Sigmoid colon (tissue), 6 donors: ENCODE measurements at regions not wholly inside any gene's neighbourhood (a gene's known extent, or its start where the extent isn't known, plus 50 kb on each side); places are given as distances from the start of the nearest gene placed in this dataset.

ENCODE experiments used
- DNase-seq: peaks from one replicate; pipeline ENCODE4 v3.0.0-alpha.2; 2019
- H3K27ac ChIP-seq, 4 donors: fragments of 200-600 bp; sonication (generic); one replicate each; pipeline ENCODE4 v1.5.1; 2016 to 2019; ENCODE audit warnings: mild to moderate bottlenecking in 1 of 4
- H3K27me3 ChIP-seq, 3 donors: fragments of 200-600 bp; sonication (generic); one replicate each; pipeline ENCODE4 v1.5.1; 2019; ENCODE audit warnings: mild to moderate bottlenecking in 1 of 3
- H3K36me3 ChIP-seq, 4 donors: fragments of 200-600 bp; sonication (generic); one replicate each; pipeline ENCODE4 v1.5.1; 2016 to 2019
- H3K4me1 ChIP-seq, 4 donors: fragments of 200-600 bp; sonication (generic); one replicate each; pipeline ENCODE4 v1.5.1; 2017 to 2019
- H3K4me3 ChIP-seq, 4 donors: fragments of 200-600 bp; sonication (generic); one replicate each; pipeline ENCODE4 v1.5.1; 2017 to 2019; ENCODE audit warnings: mild to moderate bottlenecking in 2 of 4, moderate library complexity in 1 of 4
- H3K9me3 ChIP-seq, 4 donors: fragments of 200-600 bp in 3 of 4; sonication (generic) in 3 of 4; one replicate each; pipeline versions ENCODE4 v1.5.1 to v1.6.1; 2013 to 2019
- EP300 ChIP-seq, 4 donors: sonication (generic); formaldehyde crosslinking; IDR thresholded peaks; one replicate each; pipeline ENCODE4 v1.6.1; 2017; ENCODE audit warnings: antibody characterized with exemption in 4 of 4
- POLR2A ChIP-seq, 2 donors: fragments of 450-650 bp; IDR thresholded peaks; one replicate each; pipeline ENCODE4 v1.6.1; 2016; ENCODE audit warnings: antibody characterized with exemption in 2 of 2, mild to moderate bottlenecking in 2 of 2, moderate library complexity in 2 of 2
- POLR2AphosphoS5 ChIP-seq, 4 donors: sonication (generic); formaldehyde crosslinking; IDR thresholded peaks; one replicate each; pipeline ENCODE4 v1.6.1; 2017; ENCODE audit warnings: antibody characterized with exemption in 4 of 4
- WGBS, 2 donors: extraction: QIAGEN DNeasy Blood & Tissue Kit; methylation state at CpG; one replicate each; pipeline ENCODE4 v1.1.7; 2013; 5-methylcytosine and 5-hydroxymethylcytosine counted together
- intact Hi-C: fragments of 100-400 bp; cut with DNase I; formaldehyde crosslinking; loops from one replicate; pipeline ENCODE4 v1.15.1; 2023
- TF ChIP-seq, protein P1 (sequence below), 4 experiments: fragments of 450-650 bp in 3 of 4; fragments of 200-600 bp in 1 of 4; IDR thresholded peaks; one replicate each; pipeline ENCODE4 v1.5.1; 2016 to 2019; ENCODE audit warnings: antibody characterized with exemption in 4 of 4, mild to moderate bottlenecking in 3 of 4, moderate library complexity in 2 of 4
- donor health status: healthy with polysubstance abuse.
- donor health status: healthy.

DNA sequence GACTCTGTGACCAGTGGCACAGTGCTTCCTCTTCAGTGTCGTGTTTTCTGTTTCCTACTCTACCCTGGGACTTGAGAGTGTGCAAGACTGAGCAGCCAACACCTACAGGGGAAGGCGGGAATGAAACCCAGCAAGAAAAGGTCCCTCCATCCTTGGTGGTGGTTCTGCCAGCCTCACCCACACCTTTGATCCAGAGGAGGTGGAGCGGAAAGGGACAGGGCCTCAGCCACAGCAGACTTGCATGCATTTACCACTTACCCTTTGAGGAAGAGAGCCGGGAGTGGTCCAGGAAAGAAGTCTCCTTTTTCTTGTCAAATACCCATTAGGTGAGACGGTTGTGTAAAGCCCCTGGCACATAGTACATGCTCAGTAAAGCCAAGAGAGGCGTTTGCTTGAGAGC, 164.8 kb upstream of the ZNF536 start:
- Histone ChIP-seq H3K27ac (no peak overlapping the region), H3K9me3 (peaks cover 0 to 4% (median 0%) of the 10 kb centered on the region in 4 donors), H3K4me1 (no peaks in the 10 kb centered on the region), H3K4me3 (no peak overlapping the region), H3K36me3 (no peaks in the 10 kb centered on the region), H3K27me3 (peaks cover 0 to 2% (median 0%) of the 10 kb centered on the region in 3 donors)
- DNase-seq, result no peak
- intact Hi-C loops, result no loop called here
- no peak for TF ChIP-seq EP300 (IDR thresholded peaks at IDR 0.05)
- TF ChIP-seq POLR2AphosphoS5 (IDR thresholded peaks at IDR 0.05), result no peak
- no peak for TF ChIP-seq POLR2A (IDR thresholded peaks at IDR 0.05)
- whole genome bisulfite sequencing, 2 donors, result 78 to 79% methylated on average over 6 of the region's 6 CpGs

DNA sequence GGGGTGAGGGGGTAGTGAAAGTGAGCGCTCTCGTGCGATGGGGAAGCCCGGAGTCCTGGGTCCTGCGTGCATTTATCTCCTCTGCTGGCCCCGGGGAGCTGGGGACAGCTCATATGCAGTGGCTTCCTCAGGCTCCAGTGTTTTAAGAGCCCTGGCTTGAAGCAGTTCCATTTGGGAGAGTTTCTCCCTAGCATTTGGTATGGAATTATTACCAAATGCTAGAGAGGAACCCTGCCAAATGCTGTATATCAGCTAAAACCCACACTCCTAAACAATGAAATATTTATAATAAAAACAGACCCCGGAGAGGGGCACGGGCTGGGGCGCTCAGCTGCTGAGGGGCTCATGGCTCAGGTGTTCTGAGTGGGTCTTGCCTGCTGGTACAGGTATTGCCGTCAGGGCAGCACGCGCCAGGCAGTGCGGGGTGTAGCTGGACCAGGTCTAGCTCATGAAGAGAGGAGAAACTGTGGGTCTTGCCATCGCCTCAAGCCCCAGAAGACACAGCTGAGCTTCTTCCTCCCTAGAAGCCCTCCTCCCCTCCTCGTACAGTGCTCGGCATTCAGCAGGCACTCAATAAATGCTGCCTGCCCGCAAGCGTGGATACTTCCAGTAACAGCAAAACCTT, 163.6 kb upstream of the ZNF536 start:
- 86 to 87% methylated on average over 18 of the region's 18 CpGs for WGBS, 2 donors
- Histone ChIP-seq H3K4me1 (no peaks in the 10 kb centered on the region), H3K9me3 (peaks cover 0 to 4% (median 0%) of the 10 kb centered on the region in 4 donors), H3K4me3 (no peak overlapping the region), H3K27ac (no peak overlapping the region), H3K36me3 (no peaks in the 10 kb centered on the region), H3K27me3 (peaks cover 0 to 4% (median 0%) of the 10 kb centered on the region in 3 donors)
- DNase-seq, result no peak
- TF ChIP-seq, protein P1, sequence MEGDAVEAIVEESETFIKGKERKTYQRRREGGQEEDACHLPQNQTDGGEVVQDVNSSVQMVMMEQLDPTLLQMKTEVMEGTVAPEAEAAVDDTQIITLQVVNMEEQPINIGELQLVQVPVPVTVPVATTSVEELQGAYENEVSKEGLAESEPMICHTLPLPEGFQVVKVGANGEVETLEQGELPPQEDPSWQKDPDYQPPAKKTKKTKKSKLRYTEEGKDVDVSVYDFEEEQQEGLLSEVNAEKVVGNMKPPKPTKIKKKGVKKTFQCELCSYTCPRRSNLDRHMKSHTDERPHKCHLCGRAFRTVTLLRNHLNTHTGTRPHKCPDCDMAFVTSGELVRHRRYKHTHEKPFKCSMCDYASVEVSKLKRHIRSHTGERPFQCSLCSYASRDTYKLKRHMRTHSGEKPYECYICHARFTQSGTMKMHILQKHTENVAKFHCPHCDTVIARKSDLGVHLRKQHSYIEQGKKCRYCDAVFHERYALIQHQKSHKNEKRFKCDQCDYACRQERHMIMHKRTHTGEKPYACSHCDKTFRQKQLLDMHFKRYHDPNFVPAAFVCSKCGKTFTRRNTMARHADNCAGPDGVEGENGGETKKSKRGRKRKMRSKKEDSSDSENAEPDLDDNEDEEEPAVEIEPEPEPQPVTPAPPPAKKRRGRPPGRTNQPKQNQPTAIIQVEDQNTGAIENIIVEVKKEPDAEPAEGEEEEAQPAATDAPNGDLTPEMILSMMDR (IDR thresholded peaks at IDR 0.05), result no peak
- TF ChIP-seq POLR2A (IDR thresholded peaks at IDR 0.05), result no peak
- no peak for TF ChIP-seq POLR2AphosphoS5 (IDR thresholded peaks at IDR 0.05)
- no peak for TF ChIP-seq EP300 (IDR thresholded peaks at IDR 0.05)
- intact Hi-C loops, result no loop called here

DNA sequence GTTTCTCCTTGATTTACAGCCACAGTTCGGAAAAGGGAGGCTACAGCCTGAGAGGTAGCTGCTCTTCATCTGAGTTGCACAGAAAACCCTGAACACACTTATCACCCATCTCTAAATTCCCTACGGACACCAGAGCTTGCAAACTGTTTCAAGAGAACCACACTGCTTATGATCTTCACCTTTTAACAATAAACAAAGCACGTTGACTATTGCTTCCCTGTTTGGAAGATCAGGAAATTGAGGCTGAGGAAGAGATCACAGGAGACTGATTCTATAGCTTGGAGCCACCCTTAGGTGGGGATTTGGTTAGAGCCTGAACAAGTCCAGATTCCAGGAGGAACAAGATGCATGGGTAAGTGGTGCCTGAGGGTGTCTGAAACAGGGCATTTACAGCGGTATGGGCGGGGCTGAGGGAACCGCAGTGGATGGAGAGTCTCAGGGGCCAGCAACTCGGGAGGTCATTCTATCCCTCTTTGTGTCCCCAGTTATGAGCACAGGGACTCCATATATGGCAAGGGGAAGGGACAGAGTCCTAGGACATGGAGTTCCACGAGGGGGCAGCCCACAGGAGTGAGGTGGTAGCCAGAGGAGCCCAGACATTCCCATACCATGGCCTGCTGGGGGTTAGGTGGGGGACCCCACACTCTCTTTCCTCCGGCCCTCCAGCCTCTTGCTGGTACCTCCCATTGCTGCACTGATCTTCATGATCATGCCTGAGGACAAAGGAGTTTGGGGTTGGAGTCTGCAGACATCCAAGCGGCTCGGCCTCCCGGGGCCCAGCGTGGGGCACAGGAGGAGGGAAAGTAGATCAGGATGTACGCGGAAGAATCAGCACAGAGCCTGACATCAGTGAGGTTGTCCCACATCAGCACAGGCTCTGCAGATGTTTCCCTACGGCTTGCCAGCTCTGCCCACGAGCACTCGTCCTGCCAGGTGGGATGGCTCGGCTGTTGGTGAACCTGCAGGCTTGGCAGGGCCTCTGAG, 162.3 kb upstream of the ZNF536 start:
- TF ChIP-seq, protein P1 (IDR thresholded peaks at IDR 0.05), result no peak
- TF ChIP-seq POLR2A (IDR thresholded peaks at IDR 0.05) (no peak), EP300 (IDR thresholded peaks at IDR 0.05) (no peak), POLR2AphosphoS5 (IDR thresholded peaks at IDR 0.05) (no peak)
- Histone ChIP-seq H3K27me3 (peaks cover 0 to 11% (median 0%) of the 10 kb centered on the region in 3 donors), H3K9me3 (peaks cover 0 to 4% (median 0%) of the 10 kb centered on the region in 4 donors), H3K36me3 (no peaks in the 10 kb centered on the region), H3K27ac (no peak overlapping the region), H3K4me1 (no peaks in the 10 kb centered on the region), H3K4me3 (no peak overlapping the region)
- WGBS, 2 donors, result 73 to 74% methylated on average over 19 of the region's 19 CpGs
- DNase-seq, result no peak
- intact Hi-C loops, result no loop called here

DNA sequence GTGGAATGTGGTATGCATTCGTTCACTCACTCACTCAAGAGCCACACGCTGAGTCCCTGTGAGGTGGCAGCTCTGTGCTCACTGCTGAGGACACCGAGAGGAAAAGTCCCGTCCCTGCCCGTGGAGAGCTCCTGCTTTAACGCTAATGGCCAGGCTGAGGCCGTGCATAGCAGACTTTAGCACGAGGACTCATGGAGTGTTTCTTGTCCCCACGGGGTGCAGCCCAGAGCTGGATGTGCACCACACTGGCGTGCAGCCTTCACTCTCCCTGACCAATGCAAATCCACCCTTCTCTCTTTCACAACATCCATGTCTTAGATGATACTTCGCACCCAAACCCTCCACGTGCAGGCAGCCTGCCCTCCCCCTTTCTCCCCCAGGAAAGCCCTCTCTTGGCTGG, 159.6 kb upstream of the ZNF536 start:
- Histone ChIP-seq H3K36me3 (no peaks in the 10 kb centered on the region), H3K27me3 (peaks cover 0 to 11% (median 0%) of the 10 kb centered on the region in 3 donors), H3K9me3 (no peaks in the 10 kb centered on the region), H3K4me3 (no peak overlapping the region), H3K27ac (no peak overlapping the region), H3K4me1 (no peaks in the 10 kb centered on the region)
- DNase-seq, result no peak
- TF ChIP-seq POLR2AphosphoS5 (IDR thresholded peaks at IDR 0.05) (no peak), POLR2A (IDR thresholded peaks at IDR 0.05) (no peak), EP300 (IDR thresholded peaks at IDR 0.05) (no peak)
- TF ChIP-seq, protein P1 (IDR thresholded peaks at IDR 0.05), result no peak
- 86% methylated on average over 12 of the region's 12 CpGs for WGBS, 2 donors
- intact Hi-C loops, result no loop called here

DNA sequence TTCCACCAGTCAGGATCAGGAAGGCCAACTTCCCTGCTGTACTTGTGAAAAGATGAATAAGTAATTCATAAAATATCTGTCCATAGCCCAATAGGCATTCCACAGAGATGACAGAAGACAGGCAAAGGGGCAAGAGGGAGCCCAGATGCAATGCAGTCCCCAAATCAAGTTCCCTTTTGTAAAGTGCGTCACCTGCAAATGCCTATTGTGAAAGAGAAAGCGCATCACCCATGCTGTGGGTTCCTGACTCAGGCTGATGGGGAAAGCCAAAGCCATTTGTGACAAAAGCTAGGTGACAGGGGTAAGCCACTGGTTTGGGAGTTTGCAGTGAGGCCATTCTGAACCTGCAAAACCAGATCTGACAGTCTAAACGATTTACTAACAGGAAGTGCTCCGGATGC, 157.5 kb upstream of the ZNF536 start:
- TF ChIP-seq, protein P1 (IDR thresholded peaks at IDR 0.05), result no peak
- no peak for TF ChIP-seq EP300 (IDR thresholded peaks at IDR 0.05)
- TF ChIP-seq POLR2AphosphoS5 (IDR thresholded peaks at IDR 0.05), result no peak
- TF ChIP-seq POLR2A (IDR thresholded peaks at IDR 0.05), result no peak
- DNase-seq, result no peak
- Histone ChIP-seq H3K9me3 (no peaks in the 10 kb centered on the region), H3K4me3 (no peak overlapping the region), H3K36me3 (no peaks in the 10 kb centered on the region), H3K27me3 (peaks cover 0 to 11% (median 0%) of the 10 kb centered on the region in 3 donors), H3K4me1 (no peaks in the 10 kb centered on the region), H3K27ac (no peak overlapping the region)
- 28 to 39% methylated on average over 4 of the region's 4 CpGs for WGBS, 2 donors
- intact Hi-C loops, result no loop called here
